H1 (cell line): ENCODE measurements at regions not wholly inside any gene's neighbourhood (a gene's known extent, or its start where the extent isn't known, plus 50 kb on each side); places are given as distances from the start of the nearest gene placed in this dataset.

ENCODE experiments used
- EZH2 ChIP-seq: fragments of 200-600 bp; sonication (generic); IDR thresholded peaks from 2 replicates; pipeline ENCODE4 v1.7.1; 2012; ENCODE audit warnings: low read depth, mild to moderate bottlenecking, moderate library complexity, low read length, inconsistent platforms; ENCODE audit not compliant: severe bottlenecking
- HDAC2 ChIP-seq, 2 experiments: fragments of 300-600 bp in 1 of 2; sonication (generic) in 1 of 2; IDR thresholded peaks; 2 replicates each; pipeline ENCODE4 v1.6.1; 2011 to 2012; ENCODE audit warnings: low read depth in 2 of 2, low read length in 2 of 2, mild to moderate bottlenecking in 2 of 2, moderate library complexity in 2 of 2, borderline replicate concordance in 1 of 2, inconsistent platforms in 1 of 2
- POLR2AphosphoS5 ChIP-seq: IDR thresholded peaks from 2 replicates; pipeline ENCODE4 v1.6.1; 2011; ENCODE audit warnings: low read depth, low read length

- no peak for TF ChIP-seq EZH2
- no peak for TF ChIP-seq HDAC2 (IDR thresholded peaks at IDR 0.05; ENCODE audit: borderline replicate concordance in 1 of 2, low read depth in 2 of 2, low read length in 2 of 2)
- TF ChIP-seq POLR2AphosphoS5, result no peak
Measured at GRCh38 chr17:33564146-33564545, 271.1 kb upstream of the ASIC2 start.
